ENCODE measurements at regions not wholly inside any gene's neighbourhood (a gene's known extent, or its start where the extent isn't known, plus 50 kb on each side); places are given as distances from the start of the nearest gene placed in this dataset.

GRCh38 chr9:86755561-86755941, 191.8 kb downstream of the GAS1 start:
- intact Hi-C loops (cut with DNase I) = no loop called here
- TF ChIP-seq CTCF (IDR thresholded peaks at IDR 0.05) = no peak
- ATAC-seq = no peak
- no peaks in the 10 kb centered on the region for H3K36me3 ChIP-seq
- no peaks in the 10 kb centered on the region for H3K9me3 ChIP-seq
- no peaks in the 10 kb centered on the region for H3K4me1 ChIP-seq
- H3K27me3 ChIP-seq = peaks cover 5% of the 10 kb centered on the region
- no peak overlapping the region for H3K27ac ChIP-seq
- DNase-seq = no peak
- no peak overlapping the region for H3K4me3 ChIP-seq

GRCh38 chr9:86754581-86755560, 192.4 kb downstream of the GAS1 start:
- no peaks in the 10 kb centered on the region for H3K36me3 ChIP-seq
- no peaks in the 10 kb centered on the region for H3K9me3 ChIP-seq
- H3K27ac ChIP-seq = no peak overlapping the region
- ATAC-seq (no peak), DNase-seq (no peak)
- peaks cover 5% of the 10 kb centered on the region for H3K27me3 ChIP-seq
- TF ChIP-seq CTCF (IDR thresholded peaks at IDR 0.05) = no peak
- no peaks in the 10 kb centered on the region for H3K4me1 ChIP-seq
- no peak overlapping the region for H3K4me3 ChIP-seq
- intact Hi-C loops (cut with DNase I) = no loop called here

DNA sequence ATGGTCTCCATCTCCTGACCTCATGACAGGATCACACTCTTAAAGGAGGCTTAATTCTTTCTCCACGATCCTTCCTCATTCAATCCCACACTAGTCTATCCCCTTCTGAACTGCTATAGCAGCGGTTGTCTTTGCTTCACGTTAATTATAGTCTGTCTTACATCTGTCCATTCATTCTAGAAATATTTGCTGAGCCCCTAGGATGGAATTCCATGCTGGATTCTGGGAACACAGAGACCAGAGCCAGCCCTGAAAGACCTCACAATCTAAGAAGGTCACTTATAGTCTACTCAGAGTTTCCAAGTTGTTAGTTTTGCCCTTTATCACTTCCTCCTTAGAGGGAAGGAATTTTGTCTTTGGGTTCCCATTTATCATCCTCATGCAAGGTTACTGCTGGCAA, 193.5 kb downstream of the GAS1 start:
- no peak for ATAC-seq
- no peaks in the 10 kb centered on the region for H3K4me1 ChIP-seq
- H3K27ac ChIP-seq = no peak overlapping the region
- intact Hi-C loops (cut with DNase I) = no loop called here
- DNase-seq = no peak
- no peak for TF ChIP-seq CTCF (IDR thresholded peaks at IDR 0.05)
- H3K9me3 ChIP-seq = no peaks in the 10 kb centered on the region
- peaks cover 5% of the 10 kb centered on the region for H3K27me3 ChIP-seq
- no peak overlapping the region for H3K4me3 ChIP-seq
- H3K36me3 ChIP-seq = no peaks in the 10 kb centered on the region

DNA sequence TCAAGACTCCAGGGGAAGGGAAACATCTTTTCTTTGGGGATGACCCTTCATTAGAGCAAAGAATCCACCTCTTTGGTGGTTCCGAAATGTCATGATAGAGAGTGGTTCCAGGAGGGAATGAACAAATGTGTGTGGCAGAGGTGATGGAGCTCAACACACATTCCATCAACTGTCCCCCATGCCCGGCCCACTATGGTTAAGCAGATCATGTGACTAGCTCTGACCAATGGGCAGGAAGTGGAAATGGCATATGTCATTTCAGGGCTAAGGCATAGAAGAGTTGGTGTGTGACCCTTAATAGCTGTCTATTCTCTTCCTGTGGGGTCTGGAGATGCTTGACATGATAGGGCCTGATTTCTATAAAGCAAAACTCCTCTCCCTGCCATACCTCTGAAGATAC, 194.6 kb downstream of the GAS1 start:
- no peaks in the 10 kb centered on the region for H3K4me1 ChIP-seq
- DNase-seq (no peak), ATAC-seq (no peak)
- intact Hi-C loops (cut with DNase I) = no loop called here
- TF ChIP-seq CTCF (IDR thresholded peaks at IDR 0.05) = no peak
- no peak overlapping the region for H3K4me3 ChIP-seq
- peaks cover 5% of the 10 kb centered on the region for H3K27me3 ChIP-seq
- no peak overlapping the region for H3K27ac ChIP-seq
- no peaks in the 10 kb centered on the region for H3K9me3 ChIP-seq
- H3K36me3 ChIP-seq = no peaks in the 10 kb centered on the region

DNA sequence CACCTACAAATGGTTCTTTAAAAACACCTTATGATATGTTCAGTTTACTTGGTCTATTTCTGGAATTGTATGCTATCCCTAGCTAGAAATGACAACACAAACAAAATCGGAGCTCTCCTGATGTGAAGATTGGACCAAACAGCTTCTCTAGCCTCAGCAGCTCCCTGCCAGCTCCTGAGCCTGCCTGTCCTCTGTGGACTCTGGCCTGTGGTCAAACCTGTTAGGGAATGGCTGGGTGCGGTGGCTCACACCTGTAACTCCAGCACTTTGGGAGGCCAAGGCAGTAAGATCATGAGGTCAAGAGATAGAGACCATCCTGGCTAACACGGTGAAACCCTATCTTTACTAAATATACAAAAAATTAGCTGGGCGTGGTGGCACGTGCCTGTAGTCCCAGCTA, 195.3 kb downstream of the GAS1 start:
- H3K27ac ChIP-seq = no peak overlapping the region
- DNase-seq (no peak), ATAC-seq (no peak)
- no peak overlapping the region for H3K4me3 ChIP-seq
- H3K9me3 ChIP-seq = no peaks in the 10 kb centered on the region
- no peaks in the 10 kb centered on the region for H3K4me1 ChIP-seq
- intact Hi-C loops (cut with DNase I) = no loop called here
- no peaks in the 10 kb centered on the region for H3K36me3 ChIP-seq
- peaks cover 5% of the 10 kb centered on the region for H3K27me3 ChIP-seq
- TF ChIP-seq CTCF (IDR thresholded peaks at IDR 0.05) = no peak

All from upper lobe of right lung (tissue), 1 donor.